K562 (cell line): ENCODE measurements at regions not wholly inside any gene's neighbourhood (a gene's known extent, or its start where the extent isn't known, plus 50 kb on each side); places are given as distances from the start of the nearest gene placed in this dataset.

Experiments used
- E2F3 ChIP-seq: fragments of 250-450 bp; sonication (Bioruptor Pico); IDR thresholded peaks from 2 replicates; pipeline ENCODE4 v1.4.0; 2020; ENCODE audit warnings: mild to moderate bottlenecking
- NONO ChIP-seq, 2 experiments: fragments of 200-400 bp in 1 of 2; fragments of 450-650 bp in 1 of 2; formaldehyde crosslinking in 1 of 2; IDR thresholded peaks; 2 replicates each; pipeline ENCODE4 v1.6.1; 2017; ENCODE audit warnings: low read depth in 2 of 2, mild to moderate bottlenecking in 2 of 2, moderate library complexity in 2 of 2, low read length in 1 of 2
- TF ChIP-seq, protein P1 (sequence below), 3 experiments: IDR thresholded peaks in 2 of 3; conservative IDR thresholded peaks in 1 of 3; 2 replicates each; pipeline ENCODE4 v1.5.1; 2011 to 2012; ENCODE audit warnings: low read length in 3 of 3, mild to moderate bottlenecking in 3 of 3, control low read depth in 2 of 3, improper control_type of control experiment in 1 of 3, inconsistent platforms in 1 of 3, low read depth in 1 of 3, mixed read lengths in 1 of 3, moderate library complexity in 1 of 3; ENCODE audit not compliant: insufficient read depth in 2 of 3

GRCh38 chr2:126558029-126558428 lies 97.9 kb upstream of the GYPC start:
- TF ChIP-seq E2F3 (CRISPR knock-in tag) (no peak), NONO (IDR thresholded peaks at IDR 0.05; ENCODE audit: low read depth in 2 of 2, low read length in 1 of 2) (no peak)
- TF ChIP-seq, protein P1, sequence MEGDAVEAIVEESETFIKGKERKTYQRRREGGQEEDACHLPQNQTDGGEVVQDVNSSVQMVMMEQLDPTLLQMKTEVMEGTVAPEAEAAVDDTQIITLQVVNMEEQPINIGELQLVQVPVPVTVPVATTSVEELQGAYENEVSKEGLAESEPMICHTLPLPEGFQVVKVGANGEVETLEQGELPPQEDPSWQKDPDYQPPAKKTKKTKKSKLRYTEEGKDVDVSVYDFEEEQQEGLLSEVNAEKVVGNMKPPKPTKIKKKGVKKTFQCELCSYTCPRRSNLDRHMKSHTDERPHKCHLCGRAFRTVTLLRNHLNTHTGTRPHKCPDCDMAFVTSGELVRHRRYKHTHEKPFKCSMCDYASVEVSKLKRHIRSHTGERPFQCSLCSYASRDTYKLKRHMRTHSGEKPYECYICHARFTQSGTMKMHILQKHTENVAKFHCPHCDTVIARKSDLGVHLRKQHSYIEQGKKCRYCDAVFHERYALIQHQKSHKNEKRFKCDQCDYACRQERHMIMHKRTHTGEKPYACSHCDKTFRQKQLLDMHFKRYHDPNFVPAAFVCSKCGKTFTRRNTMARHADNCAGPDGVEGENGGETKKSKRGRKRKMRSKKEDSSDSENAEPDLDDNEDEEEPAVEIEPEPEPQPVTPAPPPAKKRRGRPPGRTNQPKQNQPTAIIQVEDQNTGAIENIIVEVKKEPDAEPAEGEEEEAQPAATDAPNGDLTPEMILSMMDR (IDR thresholded peaks at IDR 0.05 in 2 of 3, conservative IDR thresholded peaks at IDR 0.05 in 1 of 3; ENCODE audit: insufficient read depth in 2 of 3, low read depth in 1 of 3, low read length in 3 of 3), result no peak
